Natural killer cell (primary cell): ENCODE measurements at regions not wholly inside any gene's neighbourhood (a gene's known extent, or its start where the extent isn't known, plus 50 kb on each side); places are given as distances from the start of the nearest gene placed in this dataset.

Experiments
- ATAC-seq, 3 donors: fragments of 150-1000 bp in 2 of 3; fragments of 200-7000 bp in 1 of 3; cut with Tn5 transposase; 1 replicate in 1 of 3; 2 replicates in 2 of 3; pipeline ENCODE4 v1.10.0; 2021; ENCODE audit warnings: mild to moderate bottlenecking in 2 of 3, moderate library complexity in 2 of 3
- DNase-seq, 2 donors: peaks; one replicate each; pipeline versions ENCODE4 v3.0.0 to v3.0.0-alpha.2; 2013 to 2021; ENCODE audit warnings: mixed read lengths in 1 of 2
- H3K27ac ChIP-seq: one replicate; pipeline ENCODE4 v1.5.1; 2013; ENCODE audit warnings: mild to moderate bottlenecking, low read length
- H3K27me3 ChIP-seq: one replicate; pipeline ENCODE4 v1.6.1; 2013; ENCODE audit warnings: low read length; ENCODE audit not compliant: control insufficient read depth, insufficient read depth
- H3K36me3 ChIP-seq: one replicate; pipeline ENCODE4 v1.6.1; 2013; ENCODE audit warnings: low read length; ENCODE audit not compliant: control insufficient read depth, insufficient read depth
- H3K4me1 ChIP-seq: one replicate; pipeline ENCODE4 v1.6.1; 2013; ENCODE audit warnings: low read length; ENCODE audit not compliant: control insufficient read depth, insufficient read depth
- H3K4me3 ChIP-seq: one replicate; pipeline ENCODE4 v1.5.1; 2013; ENCODE audit warnings: low read length
- H3K9me3 ChIP-seq: one replicate; pipeline ENCODE4 v1.6.1; 2013; ENCODE audit warnings: low read length; ENCODE audit not compliant: control insufficient read depth, insufficient read depth
- H3K27ac Mint-ChIP-seq, 2 donors: one replicate each; pipeline ENCODE4 v1.8.0; 2022; ENCODE audit warnings: mild to moderate bottlenecking in 2 of 2, mixed read lengths in 2 of 2, moderate library complexity in 1 of 2
- H3K27me3 Mint-ChIP-seq, 2 donors: one replicate each; pipeline ENCODE4 v1.8.0; 2022; ENCODE audit warnings: low read depth in 2 of 2, mixed read lengths in 2 of 2
- H3K36me3 Mint-ChIP-seq: one replicate; pipeline ENCODE4 v1.8.0; 2022; ENCODE audit warnings: mixed read lengths
- H3K4me1 Mint-ChIP-seq, 2 donors: one replicate each; pipeline ENCODE4 v1.8.0; 2022; ENCODE audit warnings: mixed read lengths in 2 of 2
- H3K4me3 Mint-ChIP-seq: one replicate; pipeline ENCODE4 v1.8.0; 2022; ENCODE audit warnings: mild to moderate bottlenecking, moderate library complexity, mixed read lengths
- H3K9me3 Mint-ChIP-seq, 2 donors: one replicate each; pipeline ENCODE4 v1.8.0; 2022; ENCODE audit warnings: mixed read lengths in 2 of 2
- WGBS: methylation state at CpG from one replicate; pipeline ENCODE4 v1.1.7; 2013; ENCODE audit warnings: missing lambda C conversion rate; ENCODE audit not compliant: insufficient coverage; 5-methylcytosine and 5-hydroxymethylcytosine counted together
- intact Hi-C: fragments of 100-400 bp; cut with micrococcal nuclease; formaldehyde crosslinking; loops from one replicate; pipeline ENCODE4 v1.14.2; 2022
- TF ChIP-seq, protein P1 (sequence below): fragments of 200-600 bp; IDR thresholded peaks from one replicate; pipeline ENCODE4 v1.8.0; 2022; ENCODE audit warnings: antibody characterized with exemption

DNA sequence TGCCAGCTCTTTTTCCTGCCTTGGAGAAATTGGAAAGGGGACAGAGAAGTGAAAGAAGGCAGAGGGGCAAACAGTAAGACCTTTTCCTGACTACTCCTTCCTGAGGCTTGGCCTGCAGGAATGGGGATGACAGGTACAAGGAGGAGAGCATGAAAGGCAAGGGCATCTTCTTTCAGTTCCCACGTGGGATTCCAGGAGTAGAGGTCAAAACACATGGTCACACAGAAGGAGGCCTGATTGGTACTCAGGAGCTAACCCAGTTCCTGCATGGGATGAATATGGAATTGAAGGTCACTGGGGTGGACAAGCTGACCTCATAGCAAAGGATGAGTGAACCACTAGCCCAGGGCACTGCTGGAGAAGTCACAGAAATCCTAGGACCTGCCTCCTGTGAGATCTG lies 112.5 kb upstream of the ZNF366 start:
- Mint-ChIP-seq H3K36me3 (no peaks in the 10 kb centered on the region), H3K4me1 (no peaks in the 10 kb centered on the region), H3K27ac (no peak overlapping the region), H3K4me3 (no peak overlapping the region), H3K9me3 (no peaks in the 10 kb centered on the region), H3K27me3 (peaks cover 11 to 30% of the 10 kb centered on the region in 2 donors)
- TF ChIP-seq, protein P1, sequence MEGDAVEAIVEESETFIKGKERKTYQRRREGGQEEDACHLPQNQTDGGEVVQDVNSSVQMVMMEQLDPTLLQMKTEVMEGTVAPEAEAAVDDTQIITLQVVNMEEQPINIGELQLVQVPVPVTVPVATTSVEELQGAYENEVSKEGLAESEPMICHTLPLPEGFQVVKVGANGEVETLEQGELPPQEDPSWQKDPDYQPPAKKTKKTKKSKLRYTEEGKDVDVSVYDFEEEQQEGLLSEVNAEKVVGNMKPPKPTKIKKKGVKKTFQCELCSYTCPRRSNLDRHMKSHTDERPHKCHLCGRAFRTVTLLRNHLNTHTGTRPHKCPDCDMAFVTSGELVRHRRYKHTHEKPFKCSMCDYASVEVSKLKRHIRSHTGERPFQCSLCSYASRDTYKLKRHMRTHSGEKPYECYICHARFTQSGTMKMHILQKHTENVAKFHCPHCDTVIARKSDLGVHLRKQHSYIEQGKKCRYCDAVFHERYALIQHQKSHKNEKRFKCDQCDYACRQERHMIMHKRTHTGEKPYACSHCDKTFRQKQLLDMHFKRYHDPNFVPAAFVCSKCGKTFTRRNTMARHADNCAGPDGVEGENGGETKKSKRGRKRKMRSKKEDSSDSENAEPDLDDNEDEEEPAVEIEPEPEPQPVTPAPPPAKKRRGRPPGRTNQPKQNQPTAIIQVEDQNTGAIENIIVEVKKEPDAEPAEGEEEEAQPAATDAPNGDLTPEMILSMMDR = no peak
- Histone ChIP-seq H3K27ac (no peak overlapping the region), H3K27me3 (peaks cover 3% of the 10 kb centered on the region), H3K9me3 (no peaks in the 10 kb centered on the region), H3K36me3 (no peaks in the 10 kb centered on the region), H3K4me3 (no peak overlapping the region), H3K4me1 (no peaks in the 10 kb centered on the region)
- intact Hi-C loops = no loop called here
- ATAC-seq (no peak), DNase-seq (no peak)
- WGBS = 75% methylated on average over 1 of the region's 1 CpG

DNA sequence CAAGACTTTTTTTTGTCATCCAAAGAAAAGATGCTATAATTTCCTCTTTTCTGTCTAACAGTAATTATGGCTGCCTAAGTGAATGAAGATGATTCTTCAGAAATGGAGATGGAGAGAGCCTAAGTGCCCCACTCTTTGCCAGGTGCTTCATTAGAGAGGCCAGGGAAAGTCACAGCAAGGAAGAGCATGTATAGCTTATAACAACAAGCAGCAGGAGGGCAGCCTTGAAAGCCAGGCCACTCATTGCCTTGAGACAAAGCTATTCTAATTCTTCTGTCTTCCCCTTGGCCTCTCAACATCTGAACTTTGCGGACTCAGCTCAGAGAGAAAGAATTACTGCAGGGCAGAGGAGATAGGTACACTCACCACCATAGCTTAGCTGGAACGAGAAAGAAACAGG lies 112.0 kb upstream of the ZNF366 start:
- H3K4me3 ChIP-seq = no peak overlapping the region
- H3K27ac Mint-ChIP-seq = no peak overlapping the region
- no peaks in the 10 kb centered on the region for H3K36me3 ChIP-seq
- no peak overlapping the region for H3K27ac ChIP-seq
- ATAC-seq (no peak), DNase-seq (no peak)
- H3K9me3 Mint-ChIP-seq = no peaks in the 10 kb centered on the region
- no peak overlapping the region for H3K4me3 Mint-ChIP-seq
- TF ChIP-seq, protein P1 = no peak
- intact Hi-C loops = no loop called here
- H3K27me3 ChIP-seq = peaks cover 3% of the 10 kb centered on the region
- H3K9me3 ChIP-seq = no peaks in the 10 kb centered on the region
- WGBS = 71% methylated on average over 2 of the region's 2 CpGs
- peaks cover 11 to 25% of the 10 kb centered on the region in 2 donors for H3K27me3 Mint-ChIP-seq
- H3K4me1 Mint-ChIP-seq = no peaks in the 10 kb centered on the region
- H3K4me1 ChIP-seq = no peaks in the 10 kb centered on the region
- no peaks in the 10 kb centered on the region for H3K36me3 Mint-ChIP-seq

DNA sequence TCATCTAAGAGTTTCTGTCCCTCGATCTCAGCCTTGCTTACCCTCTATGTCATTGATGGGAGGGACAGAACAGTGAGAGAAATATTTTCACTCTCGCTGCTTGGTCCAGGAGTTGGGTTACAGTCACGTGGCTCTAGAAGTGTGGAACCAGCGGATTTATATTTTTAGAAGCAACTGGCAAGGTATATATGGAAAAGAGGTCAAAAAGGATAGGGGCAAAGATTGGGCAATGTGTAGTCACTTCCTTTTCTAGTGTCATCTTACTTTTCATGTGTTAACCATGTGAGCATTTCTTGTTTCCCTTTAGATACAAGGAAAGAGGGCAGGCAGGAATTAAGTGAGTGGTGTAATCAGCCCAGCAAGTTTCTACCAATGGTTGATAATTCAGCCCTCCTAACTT lies 111.5 kb upstream of the ZNF366 start:
- Histone ChIP-seq H3K4me1 (no peaks in the 10 kb centered on the region), H3K4me3 (no peak overlapping the region), H3K36me3 (no peaks in the 10 kb centered on the region), H3K9me3 (no peaks in the 10 kb centered on the region), H3K27ac (no peak overlapping the region), H3K27me3 (peaks cover 3% of the 10 kb centered on the region)
- Mint-ChIP-seq H3K4me1 (no peaks in the 10 kb centered on the region), H3K4me3 (no peak overlapping the region), H3K27me3 (peaks cover 11 to 21% of the 10 kb centered on the region in 2 donors), H3K27ac (no peak overlapping the region), H3K9me3 (no peaks in the 10 kb centered on the region), H3K36me3 (no peaks in the 10 kb centered on the region)
- ATAC-seq (no peak), DNase-seq (no peak)
- WGBS = 77% methylated on average over 4 of the region's 4 CpGs
- TF ChIP-seq, protein P1 = no peak
- intact Hi-C loops = no loop called here

- TF ChIP-seq, protein P1 = no peak
- Mint-ChIP-seq H3K27me3 (peaks cover 10 to 36% of the 10 kb centered on the region in 2 donors), H3K4me3 (no peak overlapping the region), H3K27ac (no peak overlapping the region), H3K36me3 (no peaks in the 10 kb centered on the region), H3K4me1 (peaks cover 6 to 7% of the 10 kb centered on the region in 2 donors), H3K9me3 (no peaks in the 10 kb centered on the region)
- no peak for DNase-seq
- ATAC-seq = no peak
- Histone ChIP-seq H3K9me3 (no peaks in the 10 kb centered on the region), H3K4me3 (no peak overlapping the region), H3K27ac (no peak overlapping the region), H3K27me3 (no peaks in the 10 kb centered on the region), H3K4me1 (peaks cover 2% of the 10 kb centered on the region), H3K36me3 (no peaks in the 10 kb centered on the region)
- intact Hi-C loops = no loop called here
Observed at GRCh38 chr5:72615061-72615460, 107.9 kb upstream of the ZNF366 start.
